ENCODE measurements at regions not wholly inside any gene's neighbourhood (a gene's known extent, or its start where the extent isn't known, plus 50 kb on each side); places are given as distances from the start of the nearest gene placed in this dataset.

GRCh38 chr14:43541356-43541755, 965.7 kb downstream of the FSCB start:
- Histone ChIP-seq H4K20me1 (ENCODE audit: control insufficient read depth, insufficient read depth, low read depth, low read length) (no peaks in the 10 kb centered on the region), H3K79me2 (ENCODE audit: control insufficient read depth, low read length) (no peaks in the 10 kb centered on the region), H3K9me2 (replicated peaks; ENCODE audit: control insufficient read depth, low read length) (no peaks in the 10 kb centered on the region), H3K4me2 (ENCODE audit: low read length) (no peak overlapping the region), H3F3A (ENCODE audit: control insufficient read depth, insufficient read depth) (no peaks in the 10 kb centered on the region), H3K4me1 (ENCODE audit: control insufficient read depth, low read length) (no peaks in the 10 kb centered on the region), H3K27me3 (ENCODE audit: control insufficient read depth, low read length) (no peaks in the 10 kb centered on the region), H3K36me3 (ENCODE audit: control insufficient read depth, low read length) (no peaks in the 10 kb centered on the region), H3K9me3 (ENCODE audit: control insufficient read depth, insufficient read depth, low read length) (peaks cover 2% of the 10 kb centered on the region; the same call in 1 of the 2 replicates), H3K27ac (ENCODE audit: low read depth, low read length) (no peak overlapping the region), H3K4me3 (ENCODE audit: low read length) (no peak overlapping the region)
- TF ChIP-seq EZH2phosphoT487 (IDR thresholded peaks at IDR 0.05; ENCODE audit: borderline replicate concordance, low read length) (no peak), CTCF (IDR thresholded peaks at IDR 0.05; ENCODE audit: low read depth, low read length, poor library complexity, severe bottlenecking) (no peak)

- no peaks in the 10 kb centered on the region for H3F3A ChIP-seq (ENCODE audit: control insufficient read depth, insufficient read depth)
- no peaks in the 10 kb centered on the region for H3K9me2 ChIP-seq (replicated peaks; ENCODE audit: control insufficient read depth, low read length)
- H4K20me1 ChIP-seq (ENCODE audit: control insufficient read depth, insufficient read depth, low read depth, low read length): no peaks in the 10 kb centered on the region
- H3K79me2 ChIP-seq (ENCODE audit: control insufficient read depth, low read length): no peaks in the 10 kb centered on the region
- no peak overlapping the region for H3K27ac ChIP-seq (ENCODE audit: low read depth, low read length)
- no peaks in the 10 kb centered on the region for H3K36me3 ChIP-seq (ENCODE audit: control insufficient read depth, low read length)
- H3K4me2 ChIP-seq (ENCODE audit: low read length): no peak overlapping the region
- TF ChIP-seq CTCF (IDR thresholded peaks at IDR 0.05; ENCODE audit: low read depth, low read length, poor library complexity, severe bottlenecking) (no peak), EZH2phosphoT487 (IDR thresholded peaks at IDR 0.05; ENCODE audit: borderline replicate concordance, low read length) (no peak)
- peaks cover 2% of the 10 kb centered on the region; the same call in 1 of the 2 replicates for H3K9me3 ChIP-seq (ENCODE audit: control insufficient read depth, insufficient read depth, low read length)
- no peaks in the 10 kb centered on the region for H3K27me3 ChIP-seq (ENCODE audit: control insufficient read depth, low read length)
- H3K4me3 ChIP-seq (ENCODE audit: low read length): no peak overlapping the region
- no peaks in the 10 kb centered on the region for H3K4me1 ChIP-seq (ENCODE audit: control insufficient read depth, low read length)
Observed at GRCh38 chr14:43540948-43541347, 966.1 kb downstream of the FSCB start.

GRCh38 chr14:43539210-43539609, 967.9 kb downstream of the FSCB start:
- no peak overlapping the region for H3K27ac ChIP-seq (ENCODE audit: low read depth, low read length)
- no peak overlapping the region for H3K4me2 ChIP-seq (ENCODE audit: low read length)
- H3K79me2 ChIP-seq (ENCODE audit: control insufficient read depth, low read length): no peaks in the 10 kb centered on the region
- H3K4me3 ChIP-seq (ENCODE audit: low read length): no peak overlapping the region
- no peak for TF ChIP-seq CTCF (IDR thresholded peaks at IDR 0.05; ENCODE audit: low read depth, low read length, poor library complexity, severe bottlenecking)
- TF ChIP-seq EZH2phosphoT487 (IDR thresholded peaks at IDR 0.05; ENCODE audit: borderline replicate concordance, low read length): no peak
- peaks cover 2% of the 10 kb centered on the region; the same call in 1 of the 2 replicates for H3K9me3 ChIP-seq (ENCODE audit: control insufficient read depth, insufficient read depth, low read length)
- H3F3A ChIP-seq (ENCODE audit: control insufficient read depth, insufficient read depth): no peaks in the 10 kb centered on the region
- H3K4me1 ChIP-seq (ENCODE audit: control insufficient read depth, low read length): no peaks in the 10 kb centered on the region
- H3K27me3 ChIP-seq (ENCODE audit: control insufficient read depth, low read length): no peaks in the 10 kb centered on the region
- H3K36me3 ChIP-seq (ENCODE audit: control insufficient read depth, low read length): no peaks in the 10 kb centered on the region
- no peaks in the 10 kb centered on the region for H3K9me2 ChIP-seq (replicated peaks; ENCODE audit: control insufficient read depth, low read length)
- no peaks in the 10 kb centered on the region for H4K20me1 ChIP-seq (ENCODE audit: control insufficient read depth, insufficient read depth, low read depth, low read length)
